NCI-H526 treated with DMSO at 0.1 percent for 48 hours (cell line): ENCODE measurements at regions not wholly inside any gene's neighbourhood (a gene's known extent, or its start where the extent isn't known, plus 50 kb on each side); places are given as distances from the start of the nearest gene placed in this dataset.
"Not testable (repeated sequence)": the region's sequence is repeated elsewhere in the genome, so short reads cannot be mapped to it uniquely, and the experiment has no call there.

Source experiments
- DNase-seq: peaks from one replicate; lab custom pipeline; 2025; lab: John Stamatoyannopoulos, UW

DNA sequence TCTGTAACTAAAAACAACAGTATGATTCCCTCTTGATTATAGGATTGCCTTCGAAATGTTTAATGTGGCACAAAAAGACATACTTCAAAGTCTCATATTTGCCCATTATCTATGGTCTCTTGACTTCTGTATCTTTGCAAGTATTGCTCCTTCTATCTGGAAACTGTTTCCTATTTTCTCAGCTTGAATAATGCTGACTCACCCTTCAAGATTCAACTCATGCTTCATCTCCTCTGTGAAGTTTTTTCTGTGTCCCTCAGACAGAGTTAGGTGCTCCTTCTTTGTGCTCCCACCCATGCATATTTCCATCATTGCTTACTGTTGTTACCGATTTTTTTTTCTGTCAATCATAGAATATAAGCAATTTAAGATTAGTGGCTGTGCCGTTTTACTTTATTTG lies 192.8 kb upstream of the ROBO1 start:
- DNase-seq = no peak

DNA sequence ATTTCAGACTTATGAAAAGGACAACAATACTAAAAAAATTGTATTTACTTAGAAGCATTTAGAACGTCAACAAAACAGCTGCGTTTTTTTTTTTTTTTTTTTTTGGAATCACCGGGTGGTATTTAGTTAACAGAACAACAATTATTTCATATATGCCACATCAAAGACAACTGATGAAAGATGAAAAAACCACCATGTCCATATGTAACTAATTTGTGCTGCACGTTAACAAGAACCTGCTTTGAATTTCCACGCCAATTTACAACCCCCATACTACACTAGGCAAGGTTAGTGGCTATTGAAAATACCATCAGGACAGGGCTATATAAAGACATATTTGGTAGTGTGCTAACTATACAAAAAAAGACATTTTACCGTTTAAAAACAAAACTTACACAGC lies 189.3 kb upstream of the ROBO1 start:
- DNase-seq = no peak

DNA sequence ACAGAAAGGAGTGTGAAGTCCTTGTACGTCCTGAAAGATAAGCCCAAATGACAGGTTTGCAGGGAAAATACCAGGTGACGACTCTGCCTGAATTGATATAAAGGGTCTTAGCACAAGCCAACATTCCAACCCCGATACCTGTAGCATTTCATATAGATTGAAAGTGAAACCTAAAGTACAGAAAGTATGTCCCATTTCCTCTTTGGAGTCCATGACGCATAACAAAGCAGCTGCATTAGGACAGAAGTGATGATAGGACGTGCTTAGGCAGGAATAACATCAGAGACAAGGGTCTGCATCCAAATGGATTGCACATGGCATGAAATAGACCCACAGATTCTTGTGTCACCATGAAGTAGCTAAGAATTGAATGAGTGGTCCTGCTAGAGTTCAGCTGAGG lies 187.0 kb upstream of the ROBO1 start:
- DNase-seq = no peak

DNA sequence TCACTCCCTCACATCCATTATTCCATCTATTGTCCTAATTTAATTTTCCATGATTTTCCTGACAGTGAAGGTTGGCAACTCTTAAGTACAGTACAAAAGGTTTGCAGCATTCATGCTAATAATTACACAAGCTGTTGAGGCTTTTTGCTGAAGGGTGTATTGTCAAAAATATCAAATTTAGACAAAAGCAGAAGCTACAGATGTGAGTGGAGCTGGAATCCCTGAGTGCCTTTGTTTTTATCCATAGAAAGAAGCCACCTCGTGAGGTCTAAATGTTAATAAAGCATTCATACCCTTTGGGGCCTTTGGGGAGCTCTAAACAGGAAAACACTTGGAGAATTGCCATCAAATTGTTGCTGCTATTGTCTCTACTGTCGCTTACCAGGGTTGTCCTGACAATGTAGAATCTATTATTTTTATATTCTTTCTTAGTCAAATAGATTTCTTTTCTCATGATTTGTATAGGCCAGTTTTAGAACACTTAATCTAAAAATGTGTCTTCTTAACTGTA lies 185.8 kb upstream of the ROBO1 start:
- DNase-seq = no peak

DNA sequence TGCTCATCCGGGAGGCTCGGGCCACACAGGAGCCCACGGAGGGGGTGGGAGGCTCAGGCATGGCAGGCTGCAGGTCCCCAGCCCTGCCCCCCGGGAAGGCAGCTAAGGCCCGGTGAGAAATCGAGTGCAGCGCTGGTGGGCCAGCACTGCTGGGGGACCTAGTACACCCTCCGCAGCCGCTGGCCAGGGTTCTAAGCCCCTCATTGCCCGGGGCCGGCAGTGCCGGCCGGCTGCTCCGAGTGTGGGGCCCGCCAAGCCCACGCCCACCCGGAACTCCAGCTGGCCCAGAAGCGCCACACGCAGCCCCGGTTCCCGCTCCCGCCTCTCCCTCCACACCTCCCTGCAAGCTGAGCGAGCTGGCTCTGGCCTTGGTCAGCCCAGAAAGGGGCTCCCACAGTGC lies 183.6 kb upstream of the ROBO1 start:
- DNase-seq = not testable (repeated sequence)

DNA sequence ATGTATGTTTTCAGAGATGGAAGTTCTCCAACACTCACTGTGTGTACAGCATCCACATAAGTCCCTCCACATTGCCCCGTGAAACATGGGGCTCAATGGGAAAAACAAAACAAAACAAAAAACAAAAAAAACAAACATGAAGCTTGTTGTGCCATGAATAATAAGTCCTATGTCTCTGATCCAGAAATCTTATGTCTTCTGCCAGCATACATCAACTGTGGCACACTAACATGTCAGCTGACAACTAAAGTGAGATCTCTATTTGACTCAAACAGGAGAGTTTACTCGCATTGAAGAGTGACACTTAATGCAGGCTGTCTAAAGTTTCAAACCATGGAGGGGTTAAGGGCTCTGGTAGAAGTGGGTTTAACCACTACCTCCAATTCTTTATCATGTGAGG lies 180.2 kb upstream of the ROBO1 start:
- DNase-seq = no peak

DNA sequence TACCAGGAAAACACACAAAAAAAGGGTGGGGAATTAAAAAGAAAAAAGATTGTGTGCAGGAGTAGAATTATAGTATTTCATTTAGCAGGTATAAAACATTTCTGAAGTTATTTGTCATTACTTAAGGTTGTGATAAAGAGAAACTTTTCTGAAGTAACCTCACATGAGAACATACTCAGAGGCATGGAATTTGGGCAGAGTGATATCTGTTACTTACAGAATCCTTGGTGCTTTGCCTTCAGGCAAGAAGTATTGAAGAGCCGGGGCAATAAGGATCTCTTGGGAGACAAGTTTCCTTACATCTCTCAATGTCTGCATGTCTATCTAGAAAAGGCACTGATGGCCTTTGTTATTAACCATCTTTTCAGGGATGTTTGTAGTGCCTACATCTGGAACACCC lies 179.7 kb upstream of the ROBO1 start:
- no peak for DNase-seq

DNA sequence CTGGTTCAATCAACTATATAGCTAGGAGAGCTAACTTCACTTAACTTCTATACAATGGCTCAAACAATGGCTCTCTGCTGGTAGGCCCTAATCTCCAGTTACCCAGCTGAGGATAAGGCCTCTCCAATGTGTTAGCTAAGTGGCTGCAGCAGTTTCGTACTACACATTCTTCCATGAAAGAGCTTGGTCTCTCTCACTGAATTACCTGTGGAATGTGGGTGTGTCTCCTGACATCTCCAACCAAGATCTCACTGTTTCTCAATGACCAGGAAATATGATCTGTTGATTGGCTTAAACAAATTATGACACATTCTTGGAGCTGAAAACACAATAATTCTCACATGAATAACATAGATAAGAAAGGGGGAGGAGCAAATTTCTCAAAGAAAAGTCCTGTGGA lies 169.8 kb upstream of the ROBO1 start:
- no peak for DNase-seq

DNA sequence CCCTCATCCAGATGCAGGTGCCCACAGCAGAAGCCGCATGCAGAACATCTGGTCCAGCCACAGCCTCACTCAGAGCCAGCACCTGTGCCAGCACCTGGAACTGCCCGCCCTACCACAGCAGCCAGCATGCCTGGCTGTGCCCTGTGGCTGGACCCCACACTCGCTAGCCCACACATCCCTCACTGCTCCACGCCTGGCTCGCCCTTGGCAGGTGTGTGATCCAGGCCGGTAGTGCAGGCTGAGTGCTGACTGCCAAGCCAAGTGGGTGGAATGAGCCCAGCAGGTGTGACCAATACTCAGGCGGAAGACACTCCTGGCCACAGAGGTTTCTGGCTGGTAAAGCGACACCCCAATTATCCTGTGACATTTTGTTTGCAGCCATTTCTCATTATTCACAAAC lies 162.4 kb upstream of the ROBO1 start:
- DNase-seq = no peak

DNA sequence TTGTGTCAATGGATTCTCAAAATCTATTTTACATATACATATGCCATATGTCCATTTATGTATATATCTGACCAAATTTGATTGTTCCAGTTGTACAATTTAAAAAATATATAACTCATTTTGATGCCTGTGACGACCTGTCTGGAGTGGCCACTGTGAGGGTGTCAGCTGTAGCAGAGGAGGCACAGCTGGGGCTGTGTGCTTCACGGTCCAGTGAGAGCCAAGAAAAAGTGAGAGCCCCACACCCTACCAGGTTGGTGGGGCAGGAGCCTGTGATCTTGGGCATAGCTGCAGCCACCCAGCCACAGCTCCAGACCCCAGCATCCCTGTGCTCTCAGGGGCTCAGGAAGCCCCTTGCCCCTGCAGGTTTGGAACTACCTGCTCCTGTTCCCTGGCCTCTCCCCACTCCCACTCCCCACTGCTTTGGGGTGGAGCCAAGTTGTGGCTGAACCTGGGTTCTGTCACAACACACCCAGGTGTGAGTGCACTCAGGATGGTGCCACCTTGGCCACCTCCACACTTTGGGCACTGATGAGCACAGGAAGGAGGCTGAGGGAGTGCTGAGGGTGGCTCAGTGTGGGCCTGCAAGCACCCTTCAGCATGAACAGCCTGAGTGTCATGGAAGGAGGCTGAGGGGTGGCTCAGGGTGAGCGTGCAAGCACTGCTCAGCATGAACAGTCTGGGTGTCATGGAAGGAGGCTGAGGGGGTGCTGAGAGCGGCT lies 161.1 kb upstream of the ROBO1 start:
- no peak for DNase-seq

DNA sequence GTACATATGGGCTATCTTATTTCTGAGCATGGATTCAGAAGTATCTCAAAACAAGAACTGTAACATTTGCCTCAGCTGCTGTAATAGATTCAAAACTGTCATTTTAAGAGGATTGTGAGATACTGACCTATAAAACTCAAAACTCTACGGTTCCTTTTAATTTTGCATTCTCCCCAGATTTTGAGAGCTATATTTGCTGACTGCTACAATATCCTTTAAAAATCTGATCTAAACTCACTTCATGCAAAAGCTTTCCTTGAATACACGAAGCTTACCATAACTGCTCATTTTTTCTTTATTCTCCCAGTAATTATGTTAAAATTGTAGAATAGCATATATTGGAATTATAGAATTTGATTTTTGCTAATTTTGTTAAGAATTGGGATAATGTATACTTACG lies 158.7 kb upstream of the ROBO1 start:
- no peak for DNase-seq

DNA sequence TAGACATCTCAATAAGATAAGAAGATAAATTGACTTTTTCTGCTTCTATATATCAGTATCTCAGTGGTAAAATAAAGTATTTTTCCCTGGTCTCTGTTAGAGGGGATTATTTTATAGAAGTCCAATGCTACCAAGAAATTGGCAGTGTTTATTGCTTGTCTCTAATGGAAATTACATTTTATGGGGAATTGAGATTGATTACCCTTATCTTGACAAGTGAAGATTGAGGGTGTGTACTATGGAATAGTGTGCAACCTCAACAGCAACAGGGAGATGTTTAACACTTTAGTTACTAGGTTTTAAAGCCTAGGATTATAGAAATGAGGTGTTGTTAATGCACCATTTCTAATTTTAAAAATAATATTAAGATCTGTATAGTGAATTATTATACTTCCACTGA lies 154.8 kb upstream of the ROBO1 start:
- DNase-seq = no peak

DNA sequence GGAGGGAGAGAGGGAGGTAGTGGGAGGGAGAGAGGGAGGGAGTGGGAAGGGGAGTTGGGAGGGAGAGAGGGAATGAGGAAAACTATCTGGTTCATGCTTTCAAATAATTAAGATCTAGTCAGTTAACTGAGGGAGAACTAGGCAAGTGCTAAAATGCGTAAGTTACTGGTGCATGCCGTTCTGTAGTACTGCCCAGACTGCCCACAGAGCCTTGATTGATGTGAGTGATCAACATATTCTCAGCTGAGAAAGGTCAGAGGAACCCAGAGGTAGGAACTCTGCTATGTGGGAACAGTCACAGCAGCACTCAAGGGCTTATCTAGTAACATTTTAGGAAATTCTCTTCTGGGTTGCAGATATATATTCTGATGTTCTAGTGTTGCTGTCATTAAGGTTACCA lies 149.8 kb upstream of the ROBO1 start:
- DNase-seq = no peak

DNA sequence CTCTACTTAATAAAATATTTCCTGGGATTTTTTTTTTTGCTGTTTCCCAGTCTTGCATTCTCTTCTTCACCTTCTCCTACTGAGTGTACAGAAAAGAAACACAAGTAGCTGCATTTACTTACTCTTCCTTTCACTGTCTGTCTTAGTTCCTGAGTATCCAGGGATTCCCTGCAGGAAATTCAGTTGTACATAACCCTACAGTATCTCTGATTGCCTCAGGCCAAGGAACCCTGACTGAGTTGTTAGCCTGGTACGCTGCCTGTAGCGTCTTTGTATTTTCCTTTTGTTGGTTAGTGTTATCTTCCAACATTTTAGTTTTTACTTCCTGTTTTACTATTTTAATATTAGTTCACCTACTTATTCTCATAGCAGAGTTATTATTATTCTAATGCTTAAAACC lies 142.5 kb upstream of the ROBO1 start:
- no peak for DNase-seq

DNA sequence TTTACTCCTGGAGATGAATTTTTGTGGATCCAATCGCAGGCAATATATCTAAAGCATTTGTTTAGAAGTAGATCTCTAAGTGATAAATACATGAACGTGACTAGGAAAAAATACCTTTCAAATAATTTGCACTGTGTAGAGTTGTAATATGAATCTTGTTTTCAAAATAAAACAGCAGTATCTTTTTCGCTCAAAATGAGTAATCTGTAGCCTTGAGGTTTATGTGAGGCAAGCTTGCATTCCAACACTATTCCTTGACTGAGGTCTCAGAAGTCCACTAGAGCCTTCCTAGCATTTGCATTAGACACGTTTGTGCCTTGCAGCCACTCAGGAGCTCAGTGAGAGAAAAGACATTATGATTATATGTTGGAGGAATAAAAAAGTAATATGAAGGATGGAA lies 138.3 kb upstream of the ROBO1 start:
- DNase-seq = no peak

DNA sequence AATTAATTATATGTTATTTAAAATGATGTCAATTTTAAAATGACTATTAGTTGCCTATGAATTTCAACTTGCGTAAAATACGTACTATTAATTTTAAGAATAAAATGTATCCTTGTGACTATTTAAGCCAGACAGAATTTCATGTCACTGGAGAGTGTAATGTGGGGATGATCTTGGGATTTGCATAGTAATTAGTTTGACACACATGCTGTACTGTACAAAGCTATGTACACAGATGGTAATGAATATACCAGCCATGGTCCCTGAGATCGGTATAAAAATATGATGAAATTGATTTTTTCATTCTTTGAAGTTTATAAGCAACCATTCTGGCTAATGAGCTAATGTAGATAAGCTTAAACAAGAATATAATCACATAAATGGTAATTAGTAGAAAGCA lies 134.4 kb upstream of the ROBO1 start:
- DNase-seq = peak; percentile 1

DNA sequence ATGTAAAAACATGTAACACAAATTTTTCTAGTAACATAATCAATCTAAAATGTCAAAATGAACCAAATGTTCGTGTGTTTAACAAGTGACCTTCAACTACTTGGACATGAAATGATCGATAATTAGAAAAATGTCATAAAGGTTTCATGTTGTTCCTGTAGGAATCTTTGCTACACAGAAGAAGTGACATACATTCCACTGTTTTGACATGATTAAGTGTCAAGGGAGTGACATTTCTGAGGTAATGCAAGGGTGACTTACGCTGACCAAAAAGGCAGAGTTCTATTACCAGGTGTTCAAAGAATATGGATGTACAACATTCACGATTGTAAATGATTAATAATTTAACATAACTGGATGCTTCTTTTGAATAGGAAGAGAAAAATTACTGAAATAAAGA lies 131.1 kb upstream of the ROBO1 start:
- DNase-seq = no peak

DNA sequence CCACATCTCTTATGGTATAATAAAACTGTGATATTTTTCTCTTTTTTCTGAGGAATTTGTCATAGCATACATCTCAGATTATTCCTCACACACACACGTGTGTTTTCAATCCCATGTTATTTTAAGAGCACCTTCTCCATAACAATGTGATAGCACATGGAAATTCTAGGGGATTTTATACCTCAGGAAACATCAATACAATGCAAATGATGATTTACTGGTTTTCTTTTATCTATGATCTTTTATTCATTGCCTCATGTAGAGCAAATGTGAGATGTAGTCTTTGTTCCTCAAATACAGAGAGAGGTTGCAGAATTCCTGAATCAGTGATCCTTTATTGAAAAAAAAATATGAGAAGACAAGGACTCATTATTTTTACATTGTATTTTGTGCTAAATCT lies 128.3 kb upstream of the ROBO1 start:
- no peak for DNase-seq

DNA sequence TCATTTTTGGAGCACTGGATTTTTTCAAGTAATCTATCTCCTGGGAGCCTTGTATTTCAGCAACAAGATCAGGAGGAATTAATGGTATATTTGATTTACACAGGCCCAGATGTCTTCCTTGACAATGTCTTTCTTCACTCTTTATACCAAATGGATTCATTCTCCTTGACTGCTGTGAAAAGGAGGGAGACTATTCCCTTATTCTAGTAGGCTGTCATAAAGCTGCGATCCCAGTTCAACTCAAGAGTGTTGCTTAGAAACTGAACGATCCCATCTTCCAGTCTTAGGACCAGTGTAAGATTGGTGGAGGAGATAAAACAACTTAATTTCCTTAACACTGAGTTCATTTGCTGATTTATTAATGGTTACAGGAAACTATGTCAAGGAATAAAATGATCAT lies 119.4 kb upstream of the ROBO1 start:
- no peak for DNase-seq

DNA sequence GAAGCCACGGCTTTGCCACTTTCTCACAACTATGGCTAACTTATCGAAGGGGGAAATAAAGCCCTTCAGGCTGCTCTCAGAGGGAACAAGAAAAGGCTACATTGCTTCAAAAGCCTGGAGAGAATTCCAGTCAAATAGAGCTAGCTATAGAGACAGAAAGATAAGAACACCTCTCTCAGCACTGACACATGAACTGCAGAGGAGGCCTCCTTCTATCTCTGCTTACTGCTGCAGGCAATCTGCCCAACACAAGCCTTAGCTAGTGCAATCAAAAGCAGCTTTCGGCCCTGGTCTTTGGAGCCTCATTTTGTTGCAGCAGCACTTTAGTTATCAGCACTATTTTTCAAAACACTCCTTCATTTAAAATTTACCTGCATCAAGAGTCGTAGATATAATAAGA lies 118.4 kb upstream of the ROBO1 start:
- no peak for DNase-seq

DNA sequence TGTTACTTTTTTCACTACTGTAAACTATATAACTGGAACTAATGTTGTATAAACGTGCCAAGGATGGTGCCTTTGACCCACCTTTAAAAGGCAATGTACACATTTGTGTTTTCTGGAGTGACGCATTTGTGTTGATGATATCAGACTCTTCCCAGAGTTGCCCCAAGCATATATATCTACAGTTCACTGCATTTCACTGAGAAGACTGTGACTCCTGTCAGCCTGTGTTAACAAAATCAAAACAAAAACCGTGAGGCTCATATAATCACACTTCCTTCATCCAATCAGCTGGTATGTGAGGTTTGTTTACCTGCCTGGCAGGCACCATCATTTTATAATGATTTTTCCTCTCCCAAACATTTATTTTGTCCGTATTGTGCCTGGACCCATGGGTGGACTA lies 117.6 kb upstream of the ROBO1 start:
- DNase-seq = no peak

DNA sequence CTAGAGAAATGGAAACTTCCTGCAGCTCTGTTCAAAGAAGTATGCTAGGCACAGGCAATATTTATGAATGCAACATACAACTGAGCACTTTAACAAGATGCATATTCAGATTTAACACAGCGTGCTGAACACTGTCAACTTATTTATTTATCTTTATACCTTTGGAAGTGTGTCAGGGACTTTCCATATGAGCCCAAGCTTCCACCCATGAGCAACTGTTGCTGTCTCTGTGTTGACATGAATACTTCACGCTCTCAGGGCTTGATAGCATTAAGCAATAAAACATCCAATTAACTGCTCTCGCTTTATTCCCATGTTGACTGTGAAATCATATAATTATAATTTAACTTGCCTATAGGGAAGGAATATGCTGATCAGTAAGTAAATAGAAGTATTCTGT lies 116.6 kb upstream of the ROBO1 start:
- no peak for DNase-seq

DNA sequence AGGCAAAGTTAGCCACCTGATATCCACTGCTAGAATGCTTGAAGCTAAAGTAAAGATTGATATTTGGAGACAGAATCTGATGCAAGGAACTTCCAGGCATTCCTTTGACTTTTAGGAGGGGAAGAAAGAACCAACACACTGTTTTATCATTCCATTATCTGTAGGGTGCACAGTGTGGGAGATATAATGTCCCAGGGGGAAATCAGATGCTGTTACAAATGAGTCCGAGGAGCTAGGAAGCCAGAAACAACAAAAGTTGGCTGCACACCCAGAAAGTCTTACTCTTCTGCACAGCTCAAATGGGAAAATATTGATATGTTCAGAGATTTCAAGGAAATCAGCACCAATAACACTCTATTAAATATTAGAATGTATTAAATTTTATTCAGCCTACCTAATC lies 113.6 kb upstream of the ROBO1 start:
- no peak for DNase-seq

DNA sequence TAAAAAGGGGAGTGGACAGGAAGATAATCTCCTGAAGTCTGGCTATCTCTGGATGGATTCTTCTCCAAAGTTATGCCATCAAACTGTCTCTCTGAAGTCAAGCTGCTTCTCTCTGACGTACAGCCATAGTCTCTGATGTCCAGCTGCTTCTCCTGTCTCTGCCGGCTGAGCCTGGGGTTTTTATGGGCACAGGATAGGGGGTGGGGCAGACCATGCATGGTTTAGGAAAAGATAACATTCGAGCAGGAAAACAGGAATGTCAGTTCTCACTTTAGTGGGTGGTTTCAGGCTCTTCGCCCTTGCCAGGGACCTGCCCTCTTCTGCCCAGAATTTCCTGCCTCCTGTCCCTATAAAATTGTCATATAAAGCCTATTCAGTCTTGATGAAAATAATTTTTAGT lies 110.9 kb upstream of the ROBO1 start:
- DNase-seq = no peak

DNA sequence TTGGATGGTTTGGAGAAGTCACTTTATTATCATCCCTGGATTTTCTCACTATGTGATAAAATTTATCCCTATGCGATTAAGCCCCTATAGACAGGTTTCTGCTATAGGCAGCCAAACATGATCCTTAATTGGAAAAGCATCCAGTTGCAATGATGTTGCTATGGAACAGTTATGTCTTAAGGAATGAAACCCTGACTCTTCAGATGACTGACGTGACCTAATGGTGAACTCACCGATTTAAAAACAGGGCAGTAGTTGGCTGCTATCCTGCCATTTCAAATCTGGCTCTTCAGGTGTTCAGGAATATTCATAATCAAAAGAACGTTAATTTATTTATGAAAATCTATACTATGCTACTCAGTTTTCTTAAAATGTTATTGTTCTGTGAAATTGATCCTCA lies 106.8 kb upstream of the ROBO1 start:
- DNase-seq = no peak
